Endothelial cell of umbilical vein (primary cell): ENCODE measurements at regions not wholly inside any gene's neighbourhood (a gene's known extent, or its start where the extent isn't known, plus 50 kb on each side); places are given as distances from the start of the nearest gene placed in this dataset.

Experiments
- BruUV-seq: library from RNA; stranded (reverse); fragments of 400-500 nt; replicated peaks from 2 replicates; lab custom pipeline; 2021; lab: Mats Ljungman, UMichigan
- CTCF ChIA-PET: fragments of 300-600, 350-600 bp; sonication (Branson Sonifier 250); formaldehyde crosslinking; loops from one replicate; lab custom pipeline; 2021; ENCODE audit warnings: antibody characterized with exemption, inconsistent platforms; lab: Charles Lee
- POLR2A ChIA-PET: fragments of 300-600, 350-600 bp; sonication (Branson Sonifier 250); formaldehyde crosslinking; loops from one replicate; lab custom pipeline; 2021; ENCODE audit warnings: antibody characterized with exemption, inconsistent platforms; lab: Charles Lee
- DNase-seq: peaks from one replicate; pipeline ENCODE4 v3.0.0-alpha.2; 2011; ENCODE audit warnings: low read depth, low spot score
- FAIRE-seq: peaks from 2 replicates; lab custom pipeline; 2011; peaks lifted over from hg19 to GRCh38; lab: Jason Lieb, UNC
- H2AFZ ChIP-seq: 2 replicates; pipeline ENCODE4 v1.6.0; 2012; ENCODE audit warnings: low read depth, low read length, control low read depth, inconsistent platforms
- H3K27ac ChIP-seq: 2 replicates; pipeline ENCODE4 v1.5.1; 2011; ENCODE audit warnings: low read depth, mild to moderate bottlenecking, control low read depth, low read length, moderate library complexity; ENCODE audit not compliant: insufficient read depth
- H3K27me3 ChIP-seq, 2 experiments: 2 replicates each; pipeline versions ENCODE4 v1.6.0 to v1.6.1; 2011; ENCODE audit warnings: low read length in 2 of 2, mixed read lengths in 1 of 2; ENCODE audit not compliant: control insufficient read depth in 2 of 2, insufficient read depth in 2 of 2
- H3K36me3 ChIP-seq, 2 experiments: 2 replicates in 1 of 2; 3 replicates in 1 of 2; pipeline ENCODE4 v1.5.1; 2011; ENCODE audit warnings: low read length in 2 of 2, mild to moderate bottlenecking in 1 of 2, moderate library complexity in 1 of 2; ENCODE audit not compliant: control insufficient read depth in 2 of 2, insufficient read depth in 2 of 2; ENCODE audit errors: extremely low read depth in 1 of 2
- H3K4me1 ChIP-seq: 3 replicates; pipeline ENCODE4 v1.5.1; 2011; ENCODE audit warnings: mild to moderate bottlenecking, low read length; ENCODE audit not compliant: control insufficient read depth, insufficient read depth; ENCODE audit errors: extremely low read depth
- H3K4me2 ChIP-seq: 2 replicates; pipeline ENCODE4 v1.6.1; 2011; ENCODE audit warnings: low read length, control low read depth, mixed read lengths; ENCODE audit not compliant: insufficient read depth
- H3K4me3 ChIP-seq, 3 experiments: fragments of 200-600 bp in 1 of 3; sonication (generic), shearing (Covaris generic) in 1 of 3; replicated peaks in 1 of 3; 2 replicates each; pipeline ENCODE4 v1.5.1; 2011 to 2016; ENCODE audit warnings: control low read depth in 3 of 3, low read length in 3 of 3, mild to moderate bottlenecking in 2 of 3, inconsistent platforms in 1 of 3, low read depth in 1 of 3, moderate library complexity in 1 of 3; ENCODE audit not compliant: insufficient read depth in 1 of 3
- H3K79me2 ChIP-seq: 2 replicates; pipeline ENCODE4 v1.6.0; 2012; ENCODE audit warnings: low read length, inconsistent platforms; ENCODE audit not compliant: control insufficient read depth, insufficient read depth
- H3K9ac ChIP-seq: replicated peaks from 2 replicates; pipeline ENCODE3; 2011; ENCODE audit warnings: low read length, control low read depth; ENCODE audit not compliant: insufficient read depth; ENCODE audit errors: extremely low read depth
- H3K9me1 ChIP-seq: replicated peaks from 3 replicates; pipeline ENCODE4 v1.6.0; 2011; ENCODE audit warnings: mild to moderate bottlenecking, low read length; ENCODE audit not compliant: control insufficient read depth, insufficient read depth; ENCODE audit errors: extremely low read depth
- H3K9me3 ChIP-seq: replicated peaks from 2 replicates; pipeline ENCODE4 v1.5.1; 2012; ENCODE audit warnings: low read length, inconsistent platforms; ENCODE audit not compliant: control insufficient read depth, insufficient read depth
- H4K20me1 ChIP-seq: replicated peaks from 2 replicates; pipeline ENCODE3; 2011; ENCODE audit warnings: mild to moderate bottlenecking, low read length; ENCODE audit not compliant: control insufficient read depth, insufficient read depth; ENCODE audit errors: extremely low read depth
- EZH2 ChIP-seq: IDR thresholded peaks from 2 replicates; pipeline ENCODE4 v1.6.1; 2012; ENCODE audit warnings: borderline replicate concordance, low read depth, mild to moderate bottlenecking, moderate library complexity, low read length, inconsistent platforms; ENCODE audit not compliant: severe bottlenecking
- FOS ChIP-seq: IDR thresholded peaks from 2 replicates; pipeline ENCODE4 v1.6.1; 2011; ENCODE audit warnings: mild to moderate bottlenecking, low read length, moderate library complexity, borderline replicate concordance; ENCODE audit not compliant: insufficient read depth
- GATA2 ChIP-seq: IDR thresholded peaks from 2 replicates; pipeline ENCODE4 v1.7.0; 2011; ENCODE audit warnings: low read depth, mild to moderate bottlenecking, moderate library complexity, mixed read lengths, low read length; ENCODE audit not compliant: insufficient read length, insufficient read depth
- JUN ChIP-seq: IDR thresholded peaks from 2 replicates; pipeline ENCODE4 v1.6.1; 2011; ENCODE audit warnings: borderline replicate concordance, low read depth; ENCODE audit not compliant: insufficient read length, insufficient read depth
- MAX ChIP-seq: IDR thresholded peaks from 2 replicates; pipeline ENCODE4 v1.6.1; 2011; ENCODE audit not compliant: insufficient read depth, insufficient read length
- MYC ChIP-seq: IDR thresholded peaks from one replicate; pipeline ENCODE4 v1.6.1; 2011; ENCODE audit warnings: mild to moderate bottlenecking, low read depth, low read length
- POLR2A ChIP-seq: IDR thresholded peaks from 2 replicates; pipeline ENCODE4 v1.6.1; 2012; ENCODE audit warnings: low read depth, mild to moderate bottlenecking, control low read depth, low read length
- POLR2AphosphoS5 ChIP-seq: IDR thresholded peaks from 2 replicates; pipeline ENCODE4 v1.6.1; 2012; ENCODE audit warnings: low read depth, mild to moderate bottlenecking, control low read depth, low read length, moderate library complexity; ENCODE audit not compliant: insufficient read depth
- dilution Hi-C: fragments of 300-500 bp; cut with MboI; formaldehyde crosslinking; loops from one replicate; pipeline ENCODE4 v1.15.0; 2019; ENCODE audit warnings: low sequenced_read_pairs; ENCODE audit not compliant: extremely low pct_ligation_motif_present
- intact Hi-C: fragments of 100-400 bp; cut with micrococcal nuclease; formaldehyde crosslinking; loops from one replicate; pipeline ENCODE4 v1.10.0; 2022
- TF ChIP-seq, protein P1 (sequence below), 2 donors: IDR thresholded peaks; 1 replicate in 1 of 2; 2 replicates in 1 of 2; pipeline ENCODE4 v1.5.1; 2011; ENCODE audit warnings: low read length in 2 of 2, mild to moderate bottlenecking in 2 of 2, moderate library complexity in 2 of 2, control low read depth in 1 of 2, inconsistent platforms in 1 of 2, low read depth in 1 of 2; ENCODE audit not compliant: insufficient read depth in 1 of 2; ENCODE audit errors: extremely low read depth in 1 of 2

DNA sequence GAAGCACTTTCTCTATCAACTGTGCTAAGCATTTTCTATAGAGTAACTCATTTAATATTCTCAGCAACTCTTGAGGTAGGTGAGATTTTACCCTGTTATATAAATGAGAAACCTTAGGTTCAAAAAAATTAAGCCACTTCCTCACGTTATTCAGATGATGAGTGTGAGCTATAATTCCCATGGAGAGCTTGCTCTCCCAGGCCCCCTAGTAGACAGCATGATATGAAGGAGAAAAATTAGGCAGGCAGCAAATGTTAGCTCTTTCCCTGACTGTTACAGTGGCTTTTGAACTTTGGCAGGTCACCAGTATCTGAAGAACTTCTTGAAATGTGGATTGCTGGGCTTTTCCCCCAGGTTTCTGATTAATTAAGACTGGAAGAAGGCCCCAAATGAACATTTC, 753.1 kb downstream of the NCAM2 start:
- Histone ChIP-seq H3K9me3 (no peaks in the 10 kb centered on the region), H4K20me1 (no peaks in the 10 kb centered on the region), H3K4me1 (no peaks in the 10 kb centered on the region), H3K79me2 (no peaks in the 10 kb centered on the region), H3K4me3 (no peak overlapping the region), H2AFZ (no peak overlapping the region), H3K36me3 (no peaks in the 10 kb centered on the region), H3K9me1 (no peaks in the 10 kb centered on the region), H3K9ac (no peak overlapping the region), H3K27ac (no peak overlapping the region), H3K4me2 (no peak overlapping the region), H3K27me3 (no peaks in the 10 kb centered on the region)
- dilution Hi-C loops = no loop called here
- POLR2A ChIA-PET = no interaction called here
- TF ChIP-seq MAX (no peak), POLR2A (no peak), MYC (no peak), GATA2 (no peak), FOS (no peak), EZH2 (no peak), POLR2AphosphoS5 (no peak), JUN (no peak)
- TF ChIP-seq, protein P1, sequence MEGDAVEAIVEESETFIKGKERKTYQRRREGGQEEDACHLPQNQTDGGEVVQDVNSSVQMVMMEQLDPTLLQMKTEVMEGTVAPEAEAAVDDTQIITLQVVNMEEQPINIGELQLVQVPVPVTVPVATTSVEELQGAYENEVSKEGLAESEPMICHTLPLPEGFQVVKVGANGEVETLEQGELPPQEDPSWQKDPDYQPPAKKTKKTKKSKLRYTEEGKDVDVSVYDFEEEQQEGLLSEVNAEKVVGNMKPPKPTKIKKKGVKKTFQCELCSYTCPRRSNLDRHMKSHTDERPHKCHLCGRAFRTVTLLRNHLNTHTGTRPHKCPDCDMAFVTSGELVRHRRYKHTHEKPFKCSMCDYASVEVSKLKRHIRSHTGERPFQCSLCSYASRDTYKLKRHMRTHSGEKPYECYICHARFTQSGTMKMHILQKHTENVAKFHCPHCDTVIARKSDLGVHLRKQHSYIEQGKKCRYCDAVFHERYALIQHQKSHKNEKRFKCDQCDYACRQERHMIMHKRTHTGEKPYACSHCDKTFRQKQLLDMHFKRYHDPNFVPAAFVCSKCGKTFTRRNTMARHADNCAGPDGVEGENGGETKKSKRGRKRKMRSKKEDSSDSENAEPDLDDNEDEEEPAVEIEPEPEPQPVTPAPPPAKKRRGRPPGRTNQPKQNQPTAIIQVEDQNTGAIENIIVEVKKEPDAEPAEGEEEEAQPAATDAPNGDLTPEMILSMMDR (IDR thresholded peaks at IDR 0.05; ENCODE audit: extremely low read depth in 1 of 2, insufficient read depth in 1 of 2, low read depth in 1 of 2, low read length in 2 of 2) = no peak
- intact Hi-C loops = no loop called here
- DNase-seq = no peak
- FAIRE-seq = no peak
- no TSS peak for BruUV-seq
- CTCF ChIA-PET = no interaction called here
